ENCODE measurements at regions not wholly inside any gene's neighbourhood (a gene's known extent, or its start where the extent isn't known, plus 50 kb on each side); places are given as distances from the start of the nearest gene placed in this dataset.
"Not testable (repeated sequence)": the region's sequence is repeated elsewhere in the genome, so short reads cannot be mapped to it uniquely, and the experiment has no call there.

- no peak for DNase-seq
Observed at GRCh38 chr7:41578700-41579099, 124.2 kb downstream of the INHBA start.

- no peak for DNase-seq
Observed at GRCh38 chr7:41576166-41576565, 126.7 kb downstream of the INHBA start.

- DNase-seq, result no peak
Observed at GRCh38 chr7:41574377-41574776, 128.5 kb downstream of the INHBA start.

- no peak for DNase-seq
Observed at GRCh38 chr7:41573862-41574261, 129.0 kb downstream of the INHBA start.

GRCh38 chr7:41573443-41573842 is 129.4 kb downstream of the INHBA start:
- no peak for DNase-seq

- DNase-seq, result no peak
Observed at GRCh38 chr7:41573015-41573414, 129.9 kb downstream of the INHBA start.

DNA sequence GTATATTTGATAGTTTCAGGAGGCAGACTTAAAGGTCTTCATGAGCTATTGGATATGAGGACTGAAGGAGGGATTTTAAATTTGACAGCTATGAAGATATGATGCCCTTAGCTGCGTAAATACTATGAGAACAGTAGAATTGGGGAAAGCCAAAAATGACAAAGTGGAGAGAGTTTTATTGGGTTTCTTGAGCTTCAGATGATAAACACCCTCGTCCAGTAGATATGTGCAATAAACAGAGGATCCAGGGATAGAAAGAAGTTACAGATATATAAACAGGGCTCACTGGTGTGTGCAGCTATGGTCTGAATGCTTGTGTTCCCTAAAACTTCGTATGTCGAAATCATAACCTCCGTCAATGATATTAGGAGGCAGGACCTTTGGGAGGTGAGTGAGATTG is 131.3 kb downstream of the INHBA start:
- DNase-seq, result no peak

- no peak for DNase-seq
Observed at GRCh38 chr7:41570766-41571165, 132.1 kb downstream of the INHBA start.

GRCh38 chr7:41568135-41568534 is 134.8 kb downstream of the INHBA start:
- no peak for DNase-seq

DNA sequence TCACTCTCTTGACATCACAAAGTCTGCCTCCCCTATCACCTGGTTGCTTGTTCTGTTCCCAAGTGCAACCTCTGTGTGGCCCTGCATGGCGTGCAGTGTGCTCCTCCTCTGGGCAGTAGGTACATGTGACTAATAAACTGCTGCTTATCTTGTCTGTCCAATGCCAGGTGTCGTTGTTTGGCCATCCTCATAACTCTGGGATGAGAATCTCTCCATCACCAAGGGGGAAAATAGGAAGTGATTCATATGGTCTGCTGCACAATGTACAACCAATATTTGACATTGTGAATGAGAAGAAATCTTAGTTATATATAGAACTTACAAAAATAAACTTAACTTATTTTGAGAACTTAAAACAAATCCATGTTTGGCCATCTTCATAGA is 135.2 kb downstream of the INHBA start:
- DNase-seq, result no peak

GRCh38 chr7:41567031-41567730 is 135.7 kb downstream of the INHBA start:
- DNase-seq, result no peak

- DNase-seq, result no peak
Observed at GRCh38 chr7:41566581-41566980, 136.3 kb downstream of the INHBA start.

GRCh38 chr7:41565655-41566054 is 137.2 kb downstream of the INHBA start:
- DNase-seq, result no peak

GRCh38 chr7:41559426-41559825 is 143.5 kb downstream of the INHBA start:
- DNase-seq, result no peak

GRCh38 chr7:41554481-41554880 is 148.4 kb downstream of the INHBA start:
- DNase-seq, result no peak

DNA sequence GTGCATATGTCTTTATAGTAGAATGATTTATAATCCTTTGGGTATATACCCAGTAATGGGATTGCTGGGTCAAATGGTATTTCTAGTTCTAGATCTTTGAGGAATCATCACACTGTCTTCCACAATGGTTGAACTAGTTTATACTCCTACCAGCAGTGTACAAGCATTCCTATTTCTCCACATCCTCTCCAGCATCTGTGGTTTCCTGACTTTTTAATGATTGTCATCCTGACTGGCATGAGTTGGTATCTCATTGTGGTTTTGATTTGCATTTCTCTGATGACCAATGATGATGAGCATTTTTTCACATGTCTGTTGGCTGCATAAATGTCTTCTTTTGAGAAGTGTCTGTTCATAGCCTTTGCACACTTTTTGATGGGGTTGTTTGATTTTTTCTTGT is 152.8 kb downstream of the INHBA start:
- not testable (repeated sequence) for DNase-seq

DNA sequence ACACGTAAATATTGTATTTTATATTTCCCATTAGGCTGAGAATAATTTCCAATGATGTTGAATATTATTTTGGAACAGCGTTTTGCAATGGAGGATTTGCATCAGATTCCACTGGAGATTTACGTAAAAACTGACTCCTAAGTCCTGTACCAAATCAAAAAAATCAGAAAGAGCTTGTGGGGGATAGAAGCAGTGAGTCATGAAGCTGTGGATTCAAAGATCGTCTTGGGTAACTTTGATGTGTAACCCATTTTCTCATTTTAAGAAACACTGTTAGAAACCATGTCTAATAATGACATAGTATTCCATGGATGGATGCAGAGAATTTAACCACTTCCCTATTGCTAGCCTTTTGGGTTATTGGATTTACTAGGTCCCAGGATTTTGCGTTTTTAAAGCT is 158.6 kb downstream of the INHBA start:
- no peak for DNase-seq

DNA sequence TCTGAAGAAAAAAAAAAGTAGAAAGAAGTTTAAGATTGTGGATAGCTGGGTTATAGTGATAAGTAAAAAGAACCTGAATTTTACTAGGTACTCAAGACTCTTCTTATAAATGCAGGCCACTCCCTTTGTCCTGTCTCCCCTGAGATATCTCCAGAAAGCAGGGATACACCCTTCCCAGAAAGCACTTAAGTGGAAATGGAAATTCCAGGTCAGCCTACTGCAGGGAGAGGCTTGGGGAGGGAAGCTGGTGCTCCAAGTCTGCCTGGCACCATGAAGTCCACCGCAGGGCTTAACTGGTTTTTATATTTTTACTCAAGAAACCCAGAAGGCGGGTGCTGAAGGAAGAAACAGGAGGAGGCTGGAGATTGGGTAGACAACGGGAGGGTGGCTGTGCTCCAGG is 162.3 kb downstream of the INHBA start:
- DNase-seq, result no peak

- DNase-seq, result no peak
Observed at GRCh38 chr7:41538810-41539724, 163.8 kb downstream of the INHBA start.

DNA sequence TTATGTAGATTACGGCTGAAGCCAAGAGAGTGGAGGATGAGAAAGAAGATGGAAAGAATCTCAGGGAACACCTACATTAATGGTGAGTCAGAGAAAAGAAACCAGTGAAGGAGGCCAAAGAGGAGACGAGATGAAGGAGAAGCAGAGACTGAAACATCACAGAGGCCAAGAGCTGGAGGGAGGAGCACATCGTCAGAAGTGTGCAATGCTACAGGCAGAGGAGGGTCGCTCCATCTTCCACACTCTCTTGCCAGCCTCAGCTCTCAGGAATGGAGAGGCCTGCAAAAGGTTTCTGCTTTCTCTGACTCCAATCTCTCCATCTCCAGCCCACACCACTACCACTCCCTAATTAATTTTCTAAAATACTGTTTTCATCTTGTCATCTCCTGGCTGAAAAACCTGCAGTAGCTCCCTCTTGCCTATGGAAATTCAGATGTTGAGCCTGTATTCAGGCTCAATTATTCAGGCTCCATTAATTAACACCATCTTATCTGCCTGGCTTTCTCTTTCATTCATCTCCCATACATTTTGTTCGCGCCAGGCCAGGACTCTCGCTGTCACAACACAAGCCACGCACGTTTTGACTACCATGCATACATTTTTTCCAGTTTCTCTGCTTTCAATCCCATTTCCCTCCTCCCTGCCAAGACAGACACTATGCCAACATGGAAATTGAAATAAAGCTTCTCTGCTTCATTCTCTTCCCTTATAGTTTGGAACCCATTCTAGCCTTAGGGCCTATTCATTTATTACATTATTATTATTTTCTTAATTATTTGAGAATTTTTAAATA is 165.8 kb downstream of the INHBA start:
- no peak for DNase-seq

- DNase-seq, result no peak
Observed at GRCh38 chr7:41536122-41536872, 166.6 kb downstream of the INHBA start.

DNA sequence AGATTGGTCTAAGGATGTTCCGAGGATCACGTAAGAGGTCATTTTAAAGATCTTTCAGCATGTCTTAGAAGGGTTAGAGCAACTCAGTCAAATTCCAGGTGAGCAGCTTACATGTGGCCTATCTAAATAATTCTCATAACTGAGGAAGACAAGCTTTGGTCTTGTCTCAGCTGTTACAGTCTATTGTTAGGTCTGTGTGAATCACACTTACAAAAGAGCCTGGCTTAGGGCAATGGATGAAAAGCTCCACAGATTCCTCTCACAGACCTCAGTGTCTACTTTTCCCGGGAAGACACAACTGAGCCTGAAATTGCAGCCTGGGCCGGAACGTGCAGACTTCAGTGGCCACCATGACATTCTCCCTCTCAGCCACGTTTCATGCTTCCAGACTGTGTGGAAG is 173.1 kb downstream of the INHBA start:
- no peak for DNase-seq

DNA sequence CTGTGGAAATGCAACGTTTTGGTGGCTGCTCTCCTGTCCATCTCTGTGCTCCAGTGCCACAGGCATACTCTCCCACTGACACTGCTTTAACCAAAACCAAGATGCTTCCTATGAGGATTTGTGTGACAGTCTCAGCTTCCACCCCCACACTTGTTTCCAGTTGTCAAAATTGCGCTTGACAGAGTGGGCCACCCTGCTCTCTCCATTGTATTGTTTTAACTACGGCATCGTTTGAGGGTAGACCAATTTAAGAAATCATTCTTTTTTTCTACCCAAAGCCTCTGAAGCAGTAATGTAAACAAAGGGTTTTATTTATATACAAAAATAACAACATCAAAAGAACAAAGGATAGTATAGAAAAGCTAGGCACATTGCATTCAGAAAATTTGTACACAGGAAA is 178.0 kb downstream of the INHBA start:
- DNase-seq, result no peak

Measured in T-helper 1 cell (primary cell).